HepG2 (cell line): ENCODE measurements at regions not wholly inside any gene's neighbourhood (a gene's known extent, or its start where the extent isn't known, plus 50 kb on each side); places are given as distances from the start of the nearest gene placed in this dataset.

ENCODE experiments used
- GRHL1 ChIP-seq: sonication (generic); formaldehyde crosslinking; conservative IDR thresholded peaks from 2 replicates; pipeline ENCODE4 v1.8.0; 2022; ENCODE audit warnings: missing genetic modification reagents
- RNF2 ChIP-seq: fragments of 450-650 bp; conservative IDR thresholded peaks from 2 replicates; pipeline ENCODE4 v1.6.1; 2016; ENCODE audit warnings: low read depth
- SP1 ChIP-seq, 2 experiments: fragments of 450-650 bp in 1 of 2; sonication (generic) in 1 of 2; formaldehyde crosslinking in 1 of 2; IDR thresholded peaks; 2 replicates each; pipeline versions ENCODE4 v1.4.0 to v1.6.1; 2016 to 2020; ENCODE audit warnings: missing genetic modification reagents in 1 of 2
- ZNF646 ChIP-seq: sonication (generic); formaldehyde crosslinking; IDR thresholded peaks from 2 replicates; pipeline ENCODE4 v1.9.0; 2021; ENCODE audit warnings: mild to moderate bottlenecking, missing genetic modification reagents

- TF ChIP-seq ZNF646 (CRISPR knock-in tag) (no peak), GRHL1 (CRISPR knock-in tag) (no peak), SP1 (IDR thresholded peaks at IDR 0.05) (no peak), SP1 (CRISPR knock-in tag; IDR thresholded peaks at IDR 0.05) (no peak), RNF2 (no peak)
Observed at GRCh38 chr20:24723186-24723585, 225.9 kb upstream of the CST7 start (continued).
